AG09309 (cell line): ENCODE measurements at regions not wholly inside any gene's neighbourhood (a gene's known extent, or its start where the extent isn't known, plus 50 kb on each side); places are given as distances from the start of the nearest gene placed in this dataset.

Source experiments
- DNase-seq: peaks from one replicate; pipeline ENCODE4 v3.0.0-alpha.2; 2010; ENCODE audit warnings: low read depth
- H3K4me3 ChIP-seq: 2 replicates; pipeline ENCODE4 v1.5.1; 2011; ENCODE audit warnings: mild to moderate bottlenecking, low read depth, low read length, moderate library complexity; ENCODE audit not compliant: control insufficient read depth
- TF ChIP-seq, protein P1 (sequence below): IDR thresholded peaks from 2 replicates; pipeline ENCODE4 v1.5.1; 2011; ENCODE audit warnings: mild to moderate bottlenecking, low read depth, low read length, inconsistent platforms; ENCODE audit not compliant: insufficient read depth, control insufficient read depth; ENCODE audit errors: missing control alignments

GRCh38 chr4:124478470-124478869, 234.1 kb downstream of the ANKRD50 start:
- no peak overlapping the region for H3K4me3 ChIP-seq
- no peak for DNase-seq
- TF ChIP-seq, protein P1, sequence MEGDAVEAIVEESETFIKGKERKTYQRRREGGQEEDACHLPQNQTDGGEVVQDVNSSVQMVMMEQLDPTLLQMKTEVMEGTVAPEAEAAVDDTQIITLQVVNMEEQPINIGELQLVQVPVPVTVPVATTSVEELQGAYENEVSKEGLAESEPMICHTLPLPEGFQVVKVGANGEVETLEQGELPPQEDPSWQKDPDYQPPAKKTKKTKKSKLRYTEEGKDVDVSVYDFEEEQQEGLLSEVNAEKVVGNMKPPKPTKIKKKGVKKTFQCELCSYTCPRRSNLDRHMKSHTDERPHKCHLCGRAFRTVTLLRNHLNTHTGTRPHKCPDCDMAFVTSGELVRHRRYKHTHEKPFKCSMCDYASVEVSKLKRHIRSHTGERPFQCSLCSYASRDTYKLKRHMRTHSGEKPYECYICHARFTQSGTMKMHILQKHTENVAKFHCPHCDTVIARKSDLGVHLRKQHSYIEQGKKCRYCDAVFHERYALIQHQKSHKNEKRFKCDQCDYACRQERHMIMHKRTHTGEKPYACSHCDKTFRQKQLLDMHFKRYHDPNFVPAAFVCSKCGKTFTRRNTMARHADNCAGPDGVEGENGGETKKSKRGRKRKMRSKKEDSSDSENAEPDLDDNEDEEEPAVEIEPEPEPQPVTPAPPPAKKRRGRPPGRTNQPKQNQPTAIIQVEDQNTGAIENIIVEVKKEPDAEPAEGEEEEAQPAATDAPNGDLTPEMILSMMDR: no peak

DNA sequence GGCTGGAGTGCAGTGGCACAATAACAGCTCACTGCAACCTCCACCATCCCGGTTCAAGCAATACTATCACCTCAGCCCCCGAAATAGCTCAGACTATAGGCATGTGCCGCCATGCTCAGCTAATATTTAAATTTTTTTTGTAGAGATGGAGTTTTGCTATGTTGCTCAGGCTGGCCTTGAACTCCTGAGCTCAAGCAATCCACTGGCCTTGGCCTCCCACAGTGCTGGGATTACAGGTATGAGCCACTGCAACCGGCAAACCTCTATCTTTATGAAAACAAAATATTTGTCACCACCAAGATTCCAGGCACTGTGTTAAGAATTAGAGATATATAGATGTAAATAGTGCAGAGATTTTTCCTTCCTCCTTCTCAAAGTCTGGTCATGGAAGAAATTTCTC, 232.5 kb downstream of the ANKRD50 start:
- DNase-seq: no peak
- H3K4me3 ChIP-seq: no peak overlapping the region
- TF ChIP-seq, protein P1: no peak

- H3K4me3 ChIP-seq: no peak overlapping the region
- TF ChIP-seq, protein P1: no peak
- no peak for DNase-seq
Observed at GRCh38 chr4:124481123-124481522, 231.4 kb downstream of the ANKRD50 start.

DNA sequence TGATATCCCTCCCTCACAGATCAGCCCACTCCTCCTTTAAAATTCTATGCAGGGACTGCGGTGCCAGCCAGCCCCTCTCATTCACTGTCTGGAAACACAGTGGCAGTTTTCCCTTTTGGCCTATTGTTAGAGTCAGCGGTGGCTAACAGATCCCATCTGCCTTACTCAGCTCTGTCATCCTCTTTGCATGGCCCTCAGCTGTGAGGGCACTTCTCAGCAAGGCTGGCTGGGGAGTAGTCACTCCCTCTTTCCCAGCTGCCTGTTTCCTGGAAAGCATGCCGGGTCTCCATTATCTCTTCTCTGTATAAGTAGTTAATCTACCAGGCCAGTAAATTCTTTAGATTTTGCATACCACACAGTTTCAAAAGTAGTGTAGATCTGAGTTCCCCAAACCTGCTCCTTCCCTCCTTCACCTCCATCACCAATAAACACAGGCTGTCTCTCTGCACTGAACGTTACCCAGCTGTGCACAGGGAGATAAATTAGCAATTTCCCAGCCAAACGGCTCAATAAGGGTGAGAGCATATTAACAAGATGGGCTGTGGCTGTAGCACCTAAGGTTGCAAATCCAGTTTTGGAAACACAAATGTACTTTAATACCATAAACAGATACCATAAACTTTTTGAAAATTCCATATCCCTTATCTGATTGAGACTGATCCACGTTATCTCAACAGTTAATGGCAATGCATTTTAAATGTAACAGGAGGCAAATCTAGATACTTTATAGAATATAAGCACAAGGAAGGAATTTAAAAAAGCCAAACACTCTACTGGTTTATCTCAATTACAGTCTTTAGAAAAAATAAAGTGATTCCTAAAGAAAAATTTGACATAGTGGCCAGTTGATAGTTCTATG, 229.3 kb downstream of the ANKRD50 start:
- TF ChIP-seq, protein P1: no peak
- H3K4me3 ChIP-seq: no peak overlapping the region
- DNase-seq: no peak

DNA sequence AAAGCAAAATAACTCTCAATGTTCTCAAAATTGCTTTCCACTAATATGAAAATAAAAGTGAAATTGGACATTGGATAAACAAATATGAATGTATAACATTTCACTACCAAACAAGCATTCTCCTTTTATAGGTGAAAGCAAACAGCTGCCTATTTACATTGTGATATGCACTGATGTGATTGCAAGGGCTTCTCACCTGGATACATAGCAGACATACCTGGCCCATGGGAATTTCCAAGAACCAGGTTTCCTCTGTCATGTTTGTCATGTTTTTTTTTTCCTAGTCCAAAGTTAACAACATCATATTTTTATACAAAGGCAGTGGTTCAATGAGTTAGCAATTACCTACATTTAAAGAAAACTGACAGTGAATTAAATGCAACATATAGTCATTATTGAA, 228.5 kb downstream of the ANKRD50 start:
- DNase-seq: no peak
- no peak overlapping the region for H3K4me3 ChIP-seq
- TF ChIP-seq, protein P1: no peak

GRCh38 chr4:124484940-124485339, 227.6 kb downstream of the ANKRD50 start:
- DNase-seq: no peak
- TF ChIP-seq, protein P1: no peak
- no peak overlapping the region for H3K4me3 ChIP-seq

DNA sequence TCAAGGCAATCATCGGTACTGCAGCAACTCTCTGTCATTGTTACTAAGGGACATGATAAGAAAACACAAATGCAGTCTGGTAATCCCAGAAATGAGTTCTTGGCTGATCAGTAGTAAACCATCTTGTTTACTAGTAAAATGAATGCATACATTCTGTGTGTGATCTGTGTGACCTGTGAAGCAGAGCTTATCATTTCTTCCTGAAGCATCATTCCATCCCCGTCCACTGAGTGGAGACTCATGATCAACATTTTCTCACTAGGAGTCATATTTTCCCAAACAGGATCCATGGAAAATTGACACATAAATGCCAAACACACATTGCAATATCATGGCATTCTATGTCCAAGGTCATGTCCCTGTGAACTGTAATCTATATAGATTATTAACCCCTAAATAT, 226.1 kb downstream of the ANKRD50 start:
- no peak overlapping the region for H3K4me3 ChIP-seq
- TF ChIP-seq, protein P1: no peak
- DNase-seq: no peak
